Effector memory CD8-positive, alpha-beta T cell (primary cell): ENCODE measurements at regions not wholly inside any gene's neighbourhood (a gene's known extent, or its start where the extent isn't known, plus 50 kb on each side); places are given as distances from the start of the nearest gene placed in this dataset.

Experiments
- ATAC-seq: fragments of 150-1000 bp; cut with Tn5 transposase; replicated peaks from 2 replicates; pipeline ENCODE4 v1.10.0; 2021; ENCODE audit warnings: mild to moderate bottlenecking, moderate library complexity
- DNase-seq, 3 experiments: peaks; one replicate each; pipeline ENCODE4 v3.0.0; 2021
- H3K27ac Mint-ChIP-seq, 2 donors: one replicate each; pipeline ENCODE4 v1.8.0; 2022; ENCODE audit warnings: mild to moderate bottlenecking in 2 of 2, mixed read lengths in 2 of 2, moderate library complexity in 2 of 2
- H3K27me3 Mint-ChIP-seq, 2 donors: one replicate each; pipeline ENCODE4 v1.8.0; 2022; ENCODE audit warnings: mixed read lengths in 2 of 2
- H3K36me3 Mint-ChIP-seq: one replicate; pipeline ENCODE4 v1.8.0; 2022; ENCODE audit warnings: mild to moderate bottlenecking, moderate library complexity, mixed read lengths; ENCODE audit not compliant: insufficient read depth
- H3K4me1 Mint-ChIP-seq, 2 donors: one replicate each; pipeline ENCODE4 v1.8.0; 2022; ENCODE audit warnings: low read depth in 2 of 2, mixed read lengths in 2 of 2
- H3K4me3 Mint-ChIP-seq, 2 donors: one replicate each; pipeline ENCODE4 v1.8.0; 2022; ENCODE audit warnings: mild to moderate bottlenecking in 2 of 2, mixed read lengths in 2 of 2, moderate library complexity in 2 of 2
- H3K9me3 Mint-ChIP-seq, 2 donors: one replicate each; pipeline ENCODE4 v1.8.0; 2022; ENCODE audit warnings: mixed read lengths in 2 of 2

- H3K4me1 Mint-ChIP-seq: no peaks in the 10 kb centered on the region
- H3K27ac Mint-ChIP-seq: no peak overlapping the region
- H3K27me3 Mint-ChIP-seq: no peaks in the 10 kb centered on the region
- no peaks in the 10 kb centered on the region for H3K36me3 Mint-ChIP-seq
- peaks cover 1 to 30% of the 10 kb centered on the region in 2 donors for H3K9me3 Mint-ChIP-seq
- H3K4me3 Mint-ChIP-seq: no peak overlapping the region
- no peak for ATAC-seq
- no peak for DNase-seq
Measured at GRCh38 chr14:81797315-81797714, 263.7 kb upstream of the SEL1L start.

DNA sequence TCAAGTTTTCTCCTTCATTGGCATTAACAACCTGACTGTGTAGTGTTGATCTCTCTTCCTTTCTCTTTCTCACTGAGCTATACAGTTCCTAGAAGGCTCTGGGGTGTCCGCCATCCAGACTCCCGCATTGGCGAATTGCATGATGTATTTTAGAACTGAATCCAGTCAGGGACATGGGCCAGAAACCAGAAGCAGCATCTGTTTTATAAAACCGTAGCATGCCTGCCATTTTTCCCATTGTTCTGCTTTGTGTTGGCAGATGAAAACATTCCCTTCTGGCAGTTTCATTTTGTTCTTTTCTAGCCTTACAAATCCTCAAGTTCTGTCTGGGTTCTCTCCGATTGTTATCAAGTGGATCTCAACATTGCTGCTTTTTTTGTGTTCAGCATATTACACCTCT lies 268.3 kb upstream of the SEL1L start:
- DNase-seq (no peak), ATAC-seq (no peak)
- H3K27ac Mint-ChIP-seq: no peak overlapping the region
- H3K9me3 Mint-ChIP-seq: peaks cover 3 to 17% of the 10 kb centered on the region in 2 donors
- no peak overlapping the region for H3K4me3 Mint-ChIP-seq
- H3K36me3 Mint-ChIP-seq: no peaks in the 10 kb centered on the region
- H3K27me3 Mint-ChIP-seq: no peaks in the 10 kb centered on the region
- H3K4me1 Mint-ChIP-seq: no peaks in the 10 kb centered on the region

GRCh38 chr14:81802341-81802740 lies 268.7 kb upstream of the SEL1L start:
- Mint-ChIP-seq H3K9me3 (peaks cover 3 to 17% of the 10 kb centered on the region in 2 donors), H3K27me3 (no peaks in the 10 kb centered on the region), H3K36me3 (no peaks in the 10 kb centered on the region), H3K4me1 (no peaks in the 10 kb centered on the region), H3K27ac (no peak overlapping the region), H3K4me3 (no peak overlapping the region)
- no peak for ATAC-seq
- DNase-seq: no peak

GRCh38 chr14:81805785-81806184 lies 272.1 kb upstream of the SEL1L start:
- ATAC-seq (no peak), DNase-seq (no peak)
- Mint-ChIP-seq H3K36me3 (no peaks in the 10 kb centered on the region), H3K27ac (no peak overlapping the region), H3K4me3 (no peak overlapping the region), H3K9me3 (peaks cover 6 to 15% of the 10 kb centered on the region in 2 donors), H3K27me3 (no peaks in the 10 kb centered on the region), H3K4me1 (no peaks in the 10 kb centered on the region)

GRCh38 chr14:81811705-81812269 lies 278.1 kb upstream of the SEL1L start:
- no peak overlapping the region for H3K27ac Mint-ChIP-seq
- ATAC-seq: no peak
- H3K4me1 Mint-ChIP-seq: no peaks in the 10 kb centered on the region
- DNase-seq: no peak
- H3K36me3 Mint-ChIP-seq: no peaks in the 10 kb centered on the region
- peaks cover 4 to 7% of the 10 kb centered on the region in 2 donors for H3K9me3 Mint-ChIP-seq
- no peak overlapping the region for H3K4me3 Mint-ChIP-seq
- no peaks in the 10 kb centered on the region for H3K27me3 Mint-ChIP-seq

DNA sequence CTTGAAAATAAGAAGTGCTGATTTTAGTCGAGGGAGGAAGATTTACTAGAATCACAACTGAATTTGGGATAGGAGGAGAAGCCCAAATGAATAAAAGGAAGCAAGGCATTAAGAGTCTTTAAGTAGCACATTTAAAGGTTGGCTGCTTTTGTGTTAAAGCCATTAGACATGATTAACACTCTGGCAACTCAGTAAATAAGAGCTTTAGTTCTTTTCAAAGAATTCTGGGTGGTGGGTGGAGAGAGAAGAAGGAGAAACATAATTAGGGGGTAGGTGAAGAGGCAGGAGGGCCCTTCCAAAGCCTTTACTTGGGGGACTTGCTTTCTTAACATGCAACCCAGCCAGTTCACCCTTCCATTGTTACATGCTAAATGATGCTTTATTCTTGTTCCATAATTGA lies 284.6 kb upstream of the SEL1L start:
- ATAC-seq (no peak), DNase-seq (no peak)
- no peak overlapping the region for H3K4me3 Mint-ChIP-seq
- no peaks in the 10 kb centered on the region for H3K4me1 Mint-ChIP-seq
- no peak overlapping the region for H3K27ac Mint-ChIP-seq
- H3K27me3 Mint-ChIP-seq: no peaks in the 10 kb centered on the region
- H3K36me3 Mint-ChIP-seq: no peaks in the 10 kb centered on the region
- peaks cover 6 to 11% of the 10 kb centered on the region in 2 donors for H3K9me3 Mint-ChIP-seq

DNA sequence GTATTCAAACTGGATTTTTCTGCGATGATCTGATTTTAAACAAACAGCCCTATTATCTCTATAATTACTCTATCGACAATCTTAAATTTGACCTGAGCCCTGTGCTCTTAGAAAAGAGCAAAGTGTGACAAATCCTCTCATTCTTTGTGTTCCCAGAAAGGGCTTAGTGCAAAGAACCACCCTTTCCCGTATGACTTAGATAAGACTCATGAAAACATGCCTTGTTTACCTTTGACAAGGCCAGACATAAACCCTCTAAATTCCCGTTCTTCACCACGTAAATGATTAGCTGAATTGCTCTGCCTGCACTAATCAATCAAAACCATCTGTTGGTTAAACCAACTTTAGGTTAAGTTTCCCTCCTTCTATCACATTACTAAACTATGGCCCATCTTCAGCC lies 285.7 kb upstream of the SEL1L start:
- Mint-ChIP-seq H3K4me1 (no peaks in the 10 kb centered on the region), H3K4me3 (no peak overlapping the region), H3K27ac (no peak overlapping the region), H3K27me3 (no peaks in the 10 kb centered on the region), H3K36me3 (no peaks in the 10 kb centered on the region), H3K9me3 (peaks cover 7 to 11% of the 10 kb centered on the region in 2 donors)
- no peak for DNase-seq
- ATAC-seq: no peak

DNA sequence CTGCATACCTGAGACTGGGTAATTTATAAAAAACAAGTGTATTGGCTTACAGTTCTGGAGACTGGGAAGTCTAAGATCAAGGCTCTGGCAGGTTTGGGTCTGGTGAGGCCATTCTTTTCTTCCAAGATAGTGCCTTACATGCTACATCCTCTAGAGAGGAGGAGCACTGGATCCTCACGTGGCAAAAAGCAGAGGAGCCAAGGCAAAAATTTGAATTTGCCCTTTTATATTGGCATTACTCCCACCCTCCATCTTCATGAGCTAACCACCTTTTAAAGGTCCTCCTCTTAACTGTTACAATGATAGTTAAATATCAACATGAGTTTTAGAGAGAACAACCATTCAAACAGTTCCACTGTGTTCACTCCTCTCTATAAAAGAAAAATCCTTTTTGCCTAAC lies 286.3 kb upstream of the SEL1L start:
- no peaks in the 10 kb centered on the region for H3K36me3 Mint-ChIP-seq
- peaks cover 7 to 11% of the 10 kb centered on the region in 2 donors for H3K9me3 Mint-ChIP-seq
- H3K27ac Mint-ChIP-seq: no peak overlapping the region
- no peak for DNase-seq
- ATAC-seq: no peak
- no peaks in the 10 kb centered on the region for H3K4me1 Mint-ChIP-seq
- H3K27me3 Mint-ChIP-seq: no peaks in the 10 kb centered on the region
- no peak overlapping the region for H3K4me3 Mint-ChIP-seq

DNA sequence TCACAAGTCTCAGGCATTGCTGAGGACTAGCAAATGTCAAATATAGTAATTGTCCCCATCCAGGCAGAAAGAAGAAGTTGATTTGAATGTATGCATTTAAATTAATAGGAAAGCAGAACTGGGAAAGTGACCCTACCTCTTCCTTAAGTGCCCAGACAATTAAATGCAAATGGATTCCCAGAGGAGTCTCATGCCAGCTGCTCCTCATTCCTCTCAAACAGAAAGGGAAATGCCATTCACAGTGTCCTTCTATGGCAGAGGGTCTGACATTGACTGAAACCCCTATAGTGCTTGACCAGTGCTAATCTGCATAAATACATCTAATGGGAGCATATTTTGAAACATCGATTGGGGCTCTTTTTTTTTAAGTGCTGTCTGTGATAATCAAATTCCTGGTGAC lies 292.4 kb upstream of the SEL1L start:
- Mint-ChIP-seq H3K9me3 (peaks cover 4 to 22% of the 10 kb centered on the region in 2 donors), H3K4me3 (no peak overlapping the region), H3K36me3 (no peaks in the 10 kb centered on the region), H3K27me3 (no peaks in the 10 kb centered on the region), H3K27ac (no peak overlapping the region), H3K4me1 (no peaks in the 10 kb centered on the region)
- DNase-seq (no peak), ATAC-seq (no peak)

- no peak for DNase-seq
- Mint-ChIP-seq H3K36me3 (no peaks in the 10 kb centered on the region), H3K4me3 (no peak overlapping the region), H3K27ac (no peak overlapping the region), H3K9me3 (peaks cover 6 to 14% of the 10 kb centered on the region in 2 donors), H3K27me3 (no peaks in the 10 kb centered on the region), H3K4me1 (no peaks in the 10 kb centered on the region)
- no peak for ATAC-seq
Measured at GRCh38 chr14:81829447-81829846, 295.8 kb upstream of the SEL1L start.

GRCh38 chr14:81831128-81831820 lies 297.6 kb upstream of the SEL1L start:
- DNase-seq: no peak
- Mint-ChIP-seq H3K4me3 (no peak overlapping the region), H3K9me3 (peaks cover 6 to 14% of the 10 kb centered on the region in 2 donors), H3K36me3 (no peaks in the 10 kb centered on the region), H3K27me3 (no peaks in the 10 kb centered on the region), H3K4me1 (no peaks in the 10 kb centered on the region), H3K27ac (no peak overlapping the region)
- ATAC-seq: no peak

DNA sequence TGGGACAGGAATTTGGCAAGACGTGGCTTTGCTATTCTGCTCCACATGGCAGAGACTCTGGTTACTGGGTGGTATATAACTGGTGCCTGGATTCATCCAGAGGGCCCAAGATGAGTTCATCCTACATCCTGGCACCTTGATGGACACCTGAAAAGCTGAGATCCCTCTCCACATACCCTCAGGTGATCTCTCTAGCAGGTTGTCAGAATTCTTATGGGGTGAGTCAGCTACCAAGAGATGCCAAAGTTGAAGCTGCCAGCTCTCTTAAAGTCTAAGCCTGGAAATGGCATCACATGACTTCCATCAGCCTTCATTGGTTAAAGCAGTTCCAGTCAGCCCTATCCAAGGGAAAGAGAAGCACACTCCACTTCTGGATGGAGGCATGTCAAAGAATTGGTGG lies 300.7 kb upstream of the SEL1L start:
- Mint-ChIP-seq H3K27me3 (no peaks in the 10 kb centered on the region), H3K9me3 (peaks cover 0 to 6% of the 10 kb centered on the region in 2 donors), H3K4me3 (no peak overlapping the region), H3K4me1 (no peaks in the 10 kb centered on the region), H3K27ac (no peak overlapping the region), H3K36me3 (no peaks in the 10 kb centered on the region)
- DNase-seq (no peak), ATAC-seq (no peak)

- Mint-ChIP-seq H3K4me1 (no peaks in the 10 kb centered on the region), H3K36me3 (no peaks in the 10 kb centered on the region), H3K27me3 (no peaks in the 10 kb centered on the region), H3K9me3 (peaks cover 0 to 5% of the 10 kb centered on the region in 2 donors), H3K4me3 (no peak overlapping the region), H3K27ac (no peak overlapping the region)
- ATAC-seq: no peak
- DNase-seq: no peak
Measured at GRCh38 chr14:81837304-81837703, 303.7 kb upstream of the SEL1L start.

- H3K4me3 Mint-ChIP-seq: no peak overlapping the region
- no peaks in the 10 kb centered on the region for H3K27me3 Mint-ChIP-seq
- H3K4me1 Mint-ChIP-seq: no peaks in the 10 kb centered on the region
- DNase-seq: no peak
- peaks cover 5 to 7% of the 10 kb centered on the region in 2 donors for H3K9me3 Mint-ChIP-seq
- no peak for ATAC-seq
- no peaks in the 10 kb centered on the region for H3K36me3 Mint-ChIP-seq
- no peak overlapping the region for H3K27ac Mint-ChIP-seq
Measured at GRCh38 chr14:81839056-81839455, 305.4 kb upstream of the SEL1L start.
